ENCODE measurements at regions not wholly inside any gene's neighbourhood (a gene's known extent, or its start where the extent isn't known, plus 50 kb on each side); places are given as distances from the start of the nearest gene placed in this dataset.

- no peaks in the 10 kb centered on the region for H3K27me3 ChIP-seq (ENCODE audit: insufficient read depth, low read depth, severe bottlenecking)
- TF ChIP-seq CTCF (IDR thresholded peaks at IDR 0.05; ENCODE audit: low read depth, low read length), result no peak
- H3K27ac ChIP-seq, result no peak overlapping the region
- no peaks in the 10 kb centered on the region for H3K9me3 ChIP-seq (ENCODE audit: severe bottlenecking)
- no peak overlapping the region for H3K4me3 ChIP-seq (ENCODE audit: low read depth, low read length)
- DNase-seq, result no peak
- no peaks in the 10 kb centered on the region for H3K36me3 ChIP-seq
Measured at GRCh38 chrX:10922159-10922558, 189.0 kb upstream of the HCCS start.

GRCh38 chrX:10922835-10923234 lies 188.3 kb upstream of the HCCS start:
- Histone ChIP-seq H3K9me3 (ENCODE audit: severe bottlenecking) (no peaks in the 10 kb centered on the region), H3K27ac (no peak overlapping the region), H3K27me3 (ENCODE audit: insufficient read depth, low read depth, severe bottlenecking) (no peaks in the 10 kb centered on the region), H3K36me3 (no peaks in the 10 kb centered on the region), H3K4me3 (ENCODE audit: low read depth, low read length) (no peak overlapping the region)
- DNase-seq, result no peak
- TF ChIP-seq CTCF (IDR thresholded peaks at IDR 0.05; ENCODE audit: low read depth, low read length), result no peak

- Histone ChIP-seq H3K27ac (no peak overlapping the region), H3K4me3 (ENCODE audit: low read depth, low read length) (no peak overlapping the region), H3K36me3 (no peaks in the 10 kb centered on the region), H3K9me3 (ENCODE audit: severe bottlenecking) (no peaks in the 10 kb centered on the region), H3K27me3 (ENCODE audit: insufficient read depth, low read depth, severe bottlenecking) (no peaks in the 10 kb centered on the region)
- no peak for DNase-seq
- TF ChIP-seq CTCF (IDR thresholded peaks at IDR 0.05; ENCODE audit: low read depth, low read length), result no peak
Measured at GRCh38 chrX:10923466-10923865, 187.7 kb upstream of the HCCS start.

- DNase-seq, result no peak
- no peaks in the 10 kb centered on the region for H3K27me3 ChIP-seq (ENCODE audit: insufficient read depth, low read depth, severe bottlenecking)
- no peak for TF ChIP-seq CTCF (IDR thresholded peaks at IDR 0.05; ENCODE audit: low read depth, low read length)
Measured at GRCh38 chrX:10926404-10926803, 184.7 kb upstream of the HCCS start.

GRCh38 chrX:10926891-10927290 lies 184.2 kb upstream of the HCCS start:
- Histone ChIP-seq H3K27me3 (ENCODE audit: insufficient read depth, low read depth, severe bottlenecking) (no peaks in the 10 kb centered on the region), H3K27ac (no peak overlapping the region), H3K4me3 (ENCODE audit: low read depth, low read length) (no peak overlapping the region), H3K36me3 (no peaks in the 10 kb centered on the region), H3K9me3 (ENCODE audit: severe bottlenecking) (no peaks in the 10 kb centered on the region)
- no peak for TF ChIP-seq CTCF (IDR thresholded peaks at IDR 0.05; ENCODE audit: low read depth, low read length)
- DNase-seq, result no peak

More at GRCh38 chrX:10926404-10926803, 184.7 kb upstream of the HCCS start:
- H3K27ac ChIP-seq, result no peak overlapping the region
- no peaks in the 10 kb centered on the region for H3K36me3 ChIP-seq
- H3K4me3 ChIP-seq (ENCODE audit: low read depth, low read length), result no peak overlapping the region
- no peaks in the 10 kb centered on the region for H3K9me3 ChIP-seq (ENCODE audit: severe bottlenecking)

- no peak overlapping the region for H3K4me3 ChIP-seq (ENCODE audit: low read depth, low read length)
- no peak overlapping the region for H3K27ac ChIP-seq
- no peak for TF ChIP-seq CTCF (IDR thresholded peaks at IDR 0.05; ENCODE audit: low read depth, low read length)
Measured at GRCh38 chrX:10929747-10930146, 181.4 kb upstream of the HCCS start.

More at GRCh38 chrX:10929747-10930146, 181.4 kb upstream of the HCCS start:
- no peak for DNase-seq
- Histone ChIP-seq H3K9me3 (ENCODE audit: severe bottlenecking) (no peaks in the 10 kb centered on the region), H3K27me3 (ENCODE audit: insufficient read depth, low read depth, severe bottlenecking) (no peaks in the 10 kb centered on the region), H3K36me3 (no peaks in the 10 kb centered on the region)

Data from WERI-Rb-1 (cell line).